ENCODE measurements at regions not wholly inside any gene's neighbourhood (a gene's known extent, or its start where the extent isn't known, plus 50 kb on each side); places are given as distances from the start of the nearest gene placed in this dataset.

DNA sequence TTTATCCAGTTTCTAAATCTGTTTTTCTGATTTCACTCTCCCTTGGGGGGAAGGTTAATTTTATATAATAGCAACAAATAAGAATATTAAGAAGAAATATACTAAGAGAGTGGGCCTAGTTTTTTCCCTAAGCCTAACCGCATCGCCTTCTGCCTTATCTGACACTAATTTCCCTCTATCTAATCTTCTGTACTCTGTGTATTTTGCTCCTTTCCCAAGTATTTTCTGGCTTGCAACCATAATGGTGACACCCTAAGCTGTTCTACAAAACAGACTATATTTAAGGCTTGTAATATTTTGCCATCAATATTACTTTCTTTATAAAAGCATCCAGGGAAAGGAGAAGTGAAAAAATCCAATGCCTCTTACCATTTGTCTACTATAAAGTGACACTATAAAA is 1168.8 kb downstream of the GALC start:
- H3K79me2 ChIP-seq (ENCODE audit: low read length), result no peaks in the 10 kb centered on the region
- TF ChIP-seq, protein P1, sequence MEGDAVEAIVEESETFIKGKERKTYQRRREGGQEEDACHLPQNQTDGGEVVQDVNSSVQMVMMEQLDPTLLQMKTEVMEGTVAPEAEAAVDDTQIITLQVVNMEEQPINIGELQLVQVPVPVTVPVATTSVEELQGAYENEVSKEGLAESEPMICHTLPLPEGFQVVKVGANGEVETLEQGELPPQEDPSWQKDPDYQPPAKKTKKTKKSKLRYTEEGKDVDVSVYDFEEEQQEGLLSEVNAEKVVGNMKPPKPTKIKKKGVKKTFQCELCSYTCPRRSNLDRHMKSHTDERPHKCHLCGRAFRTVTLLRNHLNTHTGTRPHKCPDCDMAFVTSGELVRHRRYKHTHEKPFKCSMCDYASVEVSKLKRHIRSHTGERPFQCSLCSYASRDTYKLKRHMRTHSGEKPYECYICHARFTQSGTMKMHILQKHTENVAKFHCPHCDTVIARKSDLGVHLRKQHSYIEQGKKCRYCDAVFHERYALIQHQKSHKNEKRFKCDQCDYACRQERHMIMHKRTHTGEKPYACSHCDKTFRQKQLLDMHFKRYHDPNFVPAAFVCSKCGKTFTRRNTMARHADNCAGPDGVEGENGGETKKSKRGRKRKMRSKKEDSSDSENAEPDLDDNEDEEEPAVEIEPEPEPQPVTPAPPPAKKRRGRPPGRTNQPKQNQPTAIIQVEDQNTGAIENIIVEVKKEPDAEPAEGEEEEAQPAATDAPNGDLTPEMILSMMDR (IDR thresholded peaks at IDR 0.05; ENCODE audit: low read length), result no peak
- TF ChIP-seq EZH2phosphoT487 (IDR thresholded peaks at IDR 0.05; ENCODE audit: low read length), result no peak
- no peak for TF ChIP-seq EZH2 (optimal IDR thresholded peaks at IDR 0.05; ENCODE audit: low read depth, low read length)

DNA sequence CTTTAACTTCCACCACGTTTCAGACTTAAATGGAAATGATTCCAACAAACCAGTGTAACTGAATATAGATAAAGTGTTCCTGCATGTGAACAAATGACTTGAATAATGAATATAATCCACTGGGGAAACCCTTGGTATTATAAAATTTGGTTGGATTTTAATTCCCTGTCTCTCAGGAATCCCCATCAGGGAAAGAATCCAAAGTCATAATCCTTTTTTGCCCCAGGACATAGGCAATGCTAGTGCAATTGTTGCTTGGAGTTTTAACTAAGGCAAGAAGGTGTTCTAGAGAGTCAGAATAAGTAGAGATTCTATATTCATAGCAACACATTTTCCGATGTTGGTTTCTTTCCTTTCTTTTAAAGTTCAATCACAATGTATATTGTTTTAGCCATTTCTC is 1169.4 kb downstream of the GALC start:
- no peak overlapping the region for H3K4me2 ChIP-seq (ENCODE audit: low read depth, low read length)
- TF ChIP-seq, protein P1 (IDR thresholded peaks at IDR 0.05; ENCODE audit: low read length), result no peak
- no peak for TF ChIP-seq EZH2 (optimal IDR thresholded peaks at IDR 0.05; ENCODE audit: low read depth, low read length)
- TF ChIP-seq EZH2phosphoT487 (IDR thresholded peaks at IDR 0.05; ENCODE audit: low read length), result no peak
- H2AFZ ChIP-seq (ENCODE audit: low read length), result no peak overlapping the region
- H3K79me2 ChIP-seq (ENCODE audit: low read length), result no peaks in the 10 kb centered on the region
- H3K4me3 ChIP-seq (ENCODE audit: low read length), result no peak overlapping the region
- no peaks in the 10 kb centered on the region for H3K36me3 ChIP-seq (replicated peaks; ENCODE audit: insufficient read depth, low read length)
- H3K9me3 ChIP-seq (replicated peaks; ENCODE audit: insufficient read depth, low read length), result no peaks in the 10 kb centered on the region
- H4K20me1 ChIP-seq (ENCODE audit: insufficient read depth, low read length), result no peaks in the 10 kb centered on the region
- H3K27ac ChIP-seq (ENCODE audit: low read length), result no peak overlapping the region
- no peaks in the 10 kb centered on the region for H3K27me3 ChIP-seq (replicated peaks; ENCODE audit: insufficient read depth, low read length)
- DNase-seq, result no peak
- H3K9me2 ChIP-seq (replicated peaks; ENCODE audit: insufficient read depth, low read length), result no peaks in the 10 kb centered on the region
- H3F3A ChIP-seq (ENCODE audit: insufficient read depth, low read length), result no peaks in the 10 kb centered on the region
- H3K9ac ChIP-seq (ENCODE audit: low read length), result no peak overlapping the region
- H3K4me1 ChIP-seq (ENCODE audit: low read length), result no peaks in the 10 kb centered on the region

More for the DNA sequence above, 1168.8 kb downstream of the GALC start:
- Histone ChIP-seq H3K4me2 (ENCODE audit: low read depth, low read length) (no peak overlapping the region), H3K27me3 (replicated peaks; ENCODE audit: insufficient read depth, low read length) (no peaks in the 10 kb centered on the region), H4K20me1 (ENCODE audit: insufficient read depth, low read length) (no peaks in the 10 kb centered on the region), H3K9ac (ENCODE audit: low read length) (no peak overlapping the region), H3F3A (ENCODE audit: insufficient read depth, low read length) (no peaks in the 10 kb centered on the region), H3K4me3 (ENCODE audit: low read length) (no peak overlapping the region), H3K4me1 (ENCODE audit: low read length) (no peaks in the 10 kb centered on the region), H2AFZ (ENCODE audit: low read length) (no peak overlapping the region), H3K27ac (ENCODE audit: low read length) (no peak overlapping the region), H3K36me3 (replicated peaks; ENCODE audit: insufficient read depth, low read length) (no peaks in the 10 kb centered on the region), H3K9me2 (replicated peaks; ENCODE audit: insufficient read depth, low read length) (no peaks in the 10 kb centered on the region), H3K9me3 (replicated peaks; ENCODE audit: insufficient read depth, low read length) (no peaks in the 10 kb centered on the region)
- no peak for DNase-seq

DNA sequence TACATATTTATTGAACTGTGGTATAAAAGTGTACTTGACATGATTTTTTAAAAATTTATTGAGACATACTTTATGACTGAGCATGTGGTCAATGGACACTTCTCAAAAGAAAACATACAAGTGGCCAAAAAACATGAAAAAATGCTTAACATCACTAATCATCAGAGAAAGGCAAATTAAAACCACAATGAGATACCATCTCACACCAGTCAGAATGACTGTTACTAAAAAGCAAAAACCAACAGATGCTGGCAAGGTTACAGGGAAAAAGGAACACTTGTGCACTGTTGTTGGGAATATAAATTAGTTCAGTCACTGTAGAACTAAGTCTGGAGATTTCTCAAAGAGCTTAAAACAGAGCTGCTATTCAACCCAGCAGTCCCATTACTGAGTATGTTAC is 1177.6 kb downstream of the GALC start:
- Histone ChIP-seq H2AFZ (ENCODE audit: low read length) (no peak overlapping the region), H3K27me3 (replicated peaks; ENCODE audit: insufficient read depth, low read length) (no peaks in the 10 kb centered on the region), H3F3A (ENCODE audit: insufficient read depth, low read length) (no peaks in the 10 kb centered on the region), H3K9me3 (replicated peaks; ENCODE audit: insufficient read depth, low read length) (no peaks in the 10 kb centered on the region), H4K20me1 (ENCODE audit: insufficient read depth, low read length) (no peaks in the 10 kb centered on the region), H3K9me2 (replicated peaks; ENCODE audit: insufficient read depth, low read length) (no peaks in the 10 kb centered on the region), H3K4me2 (ENCODE audit: low read depth, low read length) (no peak overlapping the region), H3K79me2 (ENCODE audit: low read length) (no peaks in the 10 kb centered on the region), H3K9ac (ENCODE audit: low read length) (no peak overlapping the region), H3K4me3 (ENCODE audit: low read length) (no peak overlapping the region), H3K27ac (ENCODE audit: low read length) (no peak overlapping the region), H3K4me1 (ENCODE audit: low read length) (no peaks in the 10 kb centered on the region), H3K36me3 (replicated peaks; ENCODE audit: insufficient read depth, low read length) (no peaks in the 10 kb centered on the region)
- no peak for DNase-seq
- TF ChIP-seq EZH2 (optimal IDR thresholded peaks at IDR 0.05; ENCODE audit: low read depth, low read length), result no peak

DNA sequence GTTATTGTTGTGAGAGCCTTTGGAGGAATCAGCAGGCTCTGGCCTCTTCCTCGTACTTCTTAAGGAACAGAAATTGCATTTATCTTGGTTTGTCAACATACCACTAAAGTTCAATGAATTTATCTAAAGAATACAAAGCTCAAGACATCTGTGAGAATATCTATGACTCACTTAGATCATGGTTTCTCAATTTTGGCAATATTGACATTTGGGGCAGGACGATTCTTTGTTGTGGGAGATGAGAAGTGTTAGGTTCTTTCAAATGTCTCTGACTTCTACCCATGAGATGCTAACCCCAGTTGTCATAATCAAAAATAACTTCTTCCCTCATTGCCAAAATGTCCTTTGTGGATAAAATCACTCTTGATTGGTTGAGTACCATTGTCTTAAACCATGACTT is 1190.3 kb downstream of the GALC start:
- Histone ChIP-seq H3K9me2 (replicated peaks; ENCODE audit: insufficient read depth, low read length) (no peaks in the 10 kb centered on the region), H3K36me3 (replicated peaks; ENCODE audit: insufficient read depth, low read length) (no peaks in the 10 kb centered on the region), H3K9ac (ENCODE audit: low read length) (no peak overlapping the region), H3K4me1 (ENCODE audit: low read length) (no peaks in the 10 kb centered on the region), H3F3A (ENCODE audit: insufficient read depth, low read length) (no peaks in the 10 kb centered on the region), H3K79me2 (ENCODE audit: low read length) (no peaks in the 10 kb centered on the region), H3K4me3 (ENCODE audit: low read length) (no peak overlapping the region), H3K9me3 (replicated peaks; ENCODE audit: insufficient read depth, low read length) (no peaks in the 10 kb centered on the region), H3K27me3 (replicated peaks; ENCODE audit: insufficient read depth, low read length) (no peaks in the 10 kb centered on the region), H3K4me2 (ENCODE audit: low read depth, low read length) (no peak overlapping the region), H2AFZ (ENCODE audit: low read length) (no peak overlapping the region), H4K20me1 (ENCODE audit: insufficient read depth, low read length) (no peaks in the 10 kb centered on the region), H3K27ac (ENCODE audit: low read length) (no peak overlapping the region)
- no peak for TF ChIP-seq EZH2phosphoT487 (IDR thresholded peaks at IDR 0.05; ENCODE audit: low read length)
- TF ChIP-seq EZH2 (optimal IDR thresholded peaks at IDR 0.05; ENCODE audit: low read depth, low read length), result no peak
- TF ChIP-seq, protein P1 (IDR thresholded peaks at IDR 0.05; ENCODE audit: low read length), result no peak
- no peak for DNase-seq
